ENCODE measurements at regions not wholly inside any gene's neighbourhood (a gene's known extent, or its start where the extent isn't known, plus 50 kb on each side); places are given as distances from the start of the nearest gene placed in this dataset.

DNA sequence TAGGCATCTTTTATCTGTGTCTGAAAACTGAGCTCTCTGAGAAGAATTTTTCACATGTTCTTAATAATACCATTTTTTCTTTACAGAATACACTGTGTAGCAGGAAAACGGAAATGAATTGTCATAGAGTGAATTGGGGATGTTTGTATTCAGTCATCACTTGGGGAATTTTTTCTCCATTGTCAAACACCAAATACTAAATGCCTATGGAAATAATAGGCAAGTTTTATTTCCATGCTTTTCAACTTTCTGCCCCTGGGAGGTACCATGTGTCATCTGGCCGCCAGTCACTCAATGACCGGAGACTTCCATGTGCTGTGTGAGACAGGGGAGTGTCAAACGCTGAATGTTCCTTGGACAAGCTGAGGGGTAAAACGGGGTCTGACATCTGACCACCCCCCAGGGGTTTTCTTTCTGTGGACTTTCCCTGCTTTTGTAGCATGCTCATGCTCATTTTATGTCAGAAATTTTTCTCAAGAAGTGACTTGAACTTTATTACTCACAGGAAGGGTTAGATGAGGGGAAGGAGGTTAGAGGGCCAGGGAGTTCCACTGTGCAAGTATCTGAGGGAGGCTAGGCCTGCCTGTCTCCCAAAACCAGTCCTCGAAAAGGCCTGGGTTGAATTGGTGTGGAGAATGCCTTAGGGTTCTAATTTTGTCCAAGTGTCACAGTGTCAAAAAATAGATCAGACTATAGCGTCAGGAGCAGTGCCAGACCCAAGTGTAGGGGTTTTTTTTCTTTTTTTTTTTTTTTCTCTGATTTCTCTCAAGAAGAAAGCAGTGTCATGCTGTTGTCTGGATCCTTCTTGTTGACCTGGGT is 438.6 kb downstream of the AGTPBP1 start:
- TF ChIP-seq, protein P1, sequence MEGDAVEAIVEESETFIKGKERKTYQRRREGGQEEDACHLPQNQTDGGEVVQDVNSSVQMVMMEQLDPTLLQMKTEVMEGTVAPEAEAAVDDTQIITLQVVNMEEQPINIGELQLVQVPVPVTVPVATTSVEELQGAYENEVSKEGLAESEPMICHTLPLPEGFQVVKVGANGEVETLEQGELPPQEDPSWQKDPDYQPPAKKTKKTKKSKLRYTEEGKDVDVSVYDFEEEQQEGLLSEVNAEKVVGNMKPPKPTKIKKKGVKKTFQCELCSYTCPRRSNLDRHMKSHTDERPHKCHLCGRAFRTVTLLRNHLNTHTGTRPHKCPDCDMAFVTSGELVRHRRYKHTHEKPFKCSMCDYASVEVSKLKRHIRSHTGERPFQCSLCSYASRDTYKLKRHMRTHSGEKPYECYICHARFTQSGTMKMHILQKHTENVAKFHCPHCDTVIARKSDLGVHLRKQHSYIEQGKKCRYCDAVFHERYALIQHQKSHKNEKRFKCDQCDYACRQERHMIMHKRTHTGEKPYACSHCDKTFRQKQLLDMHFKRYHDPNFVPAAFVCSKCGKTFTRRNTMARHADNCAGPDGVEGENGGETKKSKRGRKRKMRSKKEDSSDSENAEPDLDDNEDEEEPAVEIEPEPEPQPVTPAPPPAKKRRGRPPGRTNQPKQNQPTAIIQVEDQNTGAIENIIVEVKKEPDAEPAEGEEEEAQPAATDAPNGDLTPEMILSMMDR (conservative IDR thresholded peaks at IDR 0.05): no peak
- TF ChIP-seq ZFX (IDR thresholded peaks at IDR 0.05): no peak
